GM19238 (cell line): ENCODE measurements at regions not wholly inside any gene's neighbourhood (a gene's known extent, or its start where the extent isn't known, plus 50 kb on each side); places are given as distances from the start of the nearest gene placed in this dataset.
"Not testable (repeated sequence)": the region's sequence is repeated elsewhere in the genome, so short reads cannot be mapped to it uniquely, and the experiment has no call there.

Source experiments
- DNase-seq: peaks from one replicate; pipeline ENCODE4 v3.0.0; 2011; ENCODE audit warnings: low spot score; ENCODE audit not compliant: insufficient read length

DNA sequence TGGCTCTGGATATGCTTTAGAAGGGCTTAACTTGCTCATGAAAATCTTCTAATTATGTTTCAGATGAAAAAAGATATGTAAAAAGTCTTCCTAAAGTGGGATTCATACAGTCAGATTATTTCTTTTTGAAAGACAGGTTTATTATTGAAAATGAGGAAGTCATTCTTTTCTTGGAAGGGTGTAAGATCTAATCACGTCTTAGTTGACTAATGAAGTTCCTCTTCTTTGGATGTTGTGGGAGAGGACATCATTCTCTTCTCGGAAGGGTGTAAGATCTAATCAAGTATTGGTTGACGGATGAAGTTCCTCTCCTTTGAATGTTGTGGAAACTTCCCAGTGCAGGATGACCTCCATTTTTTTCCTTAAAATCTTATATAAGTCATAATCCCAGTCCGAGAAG lies 74.9 kb downstream of the ALG10 start:
- DNase-seq = no peak

DNA sequence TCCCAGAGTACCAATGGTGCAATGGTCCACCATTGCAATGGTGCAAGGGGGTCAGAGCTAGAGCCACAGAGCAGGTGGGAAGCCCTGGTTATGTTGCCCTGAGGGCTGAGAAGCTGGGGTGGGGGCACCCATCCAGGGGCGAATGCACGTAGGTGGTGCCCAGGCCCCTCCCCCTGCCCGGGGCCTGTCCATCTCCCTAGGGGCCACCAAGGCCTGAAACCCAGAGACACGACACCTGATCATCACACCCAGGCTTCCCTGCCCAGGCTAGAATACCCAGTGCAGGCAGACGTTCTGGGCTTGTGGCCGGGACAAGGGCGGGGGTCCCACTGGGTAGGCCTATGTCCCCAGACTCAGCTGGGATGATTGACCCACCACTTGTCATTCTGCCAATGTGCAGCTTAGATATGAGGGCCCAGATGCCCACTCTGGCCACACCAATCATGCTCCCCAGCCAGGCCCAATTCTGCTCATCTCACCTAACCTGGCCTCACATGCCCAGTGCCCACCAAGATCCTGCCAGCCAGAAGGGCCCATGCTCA lies 83.2 kb downstream of the ALG10 start:
- DNase-seq = no peak

DNA sequence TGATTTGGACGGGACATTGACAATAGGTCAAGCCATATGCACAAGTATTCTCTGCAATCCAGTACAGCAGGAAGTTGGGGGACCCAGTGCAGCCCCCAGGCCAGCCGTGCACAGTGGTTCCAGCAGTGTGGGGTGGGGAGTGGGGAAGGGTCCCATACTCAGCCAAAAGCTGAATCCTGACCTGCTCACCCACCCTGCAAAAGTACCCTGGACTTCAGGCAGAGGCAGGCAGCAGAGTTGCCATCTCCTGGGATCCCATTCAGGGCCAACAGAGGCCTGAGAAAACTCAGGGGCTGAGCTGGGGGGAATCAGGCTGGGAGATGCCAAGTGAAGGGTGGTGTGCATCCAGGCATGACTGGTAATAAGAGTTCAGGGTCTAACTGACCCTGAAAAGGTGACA lies 83.9 kb downstream of the ALG10 start:
- DNase-seq = no peak

DNA sequence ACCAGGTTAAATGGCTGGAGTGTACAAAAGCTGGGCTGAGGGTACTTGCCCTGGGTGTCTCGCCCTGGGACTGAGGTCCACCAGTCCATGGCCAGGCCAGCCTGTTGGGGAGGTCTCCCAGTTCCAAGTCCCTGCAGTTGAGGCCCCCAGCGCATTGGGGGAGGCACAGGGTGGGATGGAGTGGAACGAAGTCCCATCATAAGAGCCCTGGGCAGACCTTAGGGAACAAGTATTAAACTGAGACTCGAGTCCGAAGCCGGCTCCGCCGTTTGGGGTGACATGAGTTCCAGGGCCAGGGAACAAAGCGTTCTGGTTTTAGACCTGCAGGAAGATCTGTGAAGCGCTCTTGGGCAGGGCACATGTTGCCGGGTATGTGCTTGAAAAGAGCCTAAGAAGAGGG lies 84.7 kb downstream of the ALG10 start:
- no peak for DNase-seq

DNA sequence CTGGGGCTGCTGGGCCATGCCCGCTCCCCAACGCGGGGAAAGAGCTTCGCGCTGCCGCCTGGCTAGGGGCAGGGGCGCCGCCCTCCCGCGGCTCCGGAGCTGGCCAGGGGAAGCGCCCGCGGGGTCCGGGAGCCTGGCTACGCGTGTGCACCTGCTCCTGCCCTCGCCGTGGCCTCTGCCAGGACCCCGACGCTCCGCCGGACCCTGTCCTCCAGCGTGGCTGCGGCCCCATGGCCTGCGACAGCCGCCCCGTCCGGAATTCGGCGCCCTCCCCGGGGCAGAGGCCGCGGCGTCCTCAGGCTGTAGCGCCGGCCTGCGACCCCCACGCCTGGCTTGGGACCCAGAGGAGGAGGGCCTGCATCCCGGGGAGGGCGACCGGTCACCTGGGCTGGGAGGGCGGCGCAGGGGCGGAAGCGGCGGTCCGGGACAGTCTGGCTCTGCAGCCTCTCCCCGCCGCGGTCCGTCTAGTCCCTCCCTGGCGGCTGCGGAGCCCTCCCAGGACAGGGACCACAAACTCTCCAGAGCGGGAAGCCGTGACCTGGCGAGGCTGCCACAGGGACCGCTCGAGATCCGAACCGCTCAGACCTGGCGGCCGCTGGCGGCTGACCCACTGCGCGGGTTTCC lies 85.6 kb downstream of the ALG10 start:
- DNase-seq = no peak

DNA sequence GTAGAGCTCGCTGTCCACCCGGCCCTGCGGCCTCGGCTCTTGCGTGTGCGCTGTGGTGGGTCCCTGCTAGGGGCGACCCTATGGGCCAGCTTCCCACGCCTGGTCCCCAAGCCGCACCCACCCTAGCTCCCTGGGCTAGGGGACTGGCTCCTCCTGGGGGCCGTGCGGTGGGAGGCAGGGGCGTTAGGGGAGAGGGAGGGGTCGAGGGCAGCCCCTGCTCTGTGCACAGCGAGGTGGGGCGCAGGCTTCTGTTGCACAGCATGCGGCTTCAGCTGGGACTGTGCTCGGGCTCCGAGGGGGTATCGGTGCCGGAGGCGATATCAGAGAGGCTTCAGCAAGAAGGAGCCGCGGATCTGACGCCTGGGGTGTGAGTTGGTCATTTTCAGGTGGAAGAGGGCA lies 86.1 kb downstream of the ALG10 start:
- no peak for DNase-seq

DNA sequence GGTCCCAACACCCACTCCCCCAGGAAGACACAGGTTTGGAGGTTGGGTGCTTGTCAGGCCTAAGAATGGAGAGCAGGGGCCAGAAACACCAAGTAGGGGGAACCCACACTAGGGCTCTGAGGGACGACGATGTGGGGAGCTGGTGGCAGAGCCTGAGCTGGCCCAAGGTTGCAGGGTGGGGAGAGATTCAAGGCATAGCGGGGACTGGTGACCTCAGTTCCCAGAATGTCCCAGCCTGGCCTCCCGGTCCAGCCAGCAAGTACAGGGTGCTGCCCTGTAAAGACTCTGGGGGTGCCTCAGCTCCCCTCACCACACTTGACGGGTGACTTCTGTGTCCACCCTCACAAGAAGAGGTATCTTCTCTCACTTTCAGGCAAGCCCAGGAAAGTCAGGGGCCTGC lies 86.7 kb downstream of the ALG10 start:
- no peak for DNase-seq

DNA sequence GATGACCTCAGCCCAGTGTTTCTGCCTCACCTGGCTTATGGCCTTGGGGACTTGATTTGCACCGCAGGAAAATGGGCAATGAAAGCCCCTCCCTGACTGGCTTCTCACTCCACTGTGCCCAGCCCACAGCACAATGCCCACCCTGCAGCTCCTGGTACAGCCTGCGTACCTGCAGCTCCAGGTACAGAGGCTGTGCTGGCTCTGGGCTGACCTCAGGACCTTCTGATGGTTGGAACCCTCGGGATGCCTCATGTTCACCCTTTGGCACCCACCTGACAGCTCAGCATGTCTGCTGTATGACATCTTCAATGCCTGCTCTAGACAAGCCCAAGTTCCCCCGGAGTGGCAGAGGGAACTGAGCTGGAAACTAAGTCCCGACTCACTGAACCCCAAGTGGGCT lies 87.1 kb downstream of the ALG10 start:
- no peak for DNase-seq

DNA sequence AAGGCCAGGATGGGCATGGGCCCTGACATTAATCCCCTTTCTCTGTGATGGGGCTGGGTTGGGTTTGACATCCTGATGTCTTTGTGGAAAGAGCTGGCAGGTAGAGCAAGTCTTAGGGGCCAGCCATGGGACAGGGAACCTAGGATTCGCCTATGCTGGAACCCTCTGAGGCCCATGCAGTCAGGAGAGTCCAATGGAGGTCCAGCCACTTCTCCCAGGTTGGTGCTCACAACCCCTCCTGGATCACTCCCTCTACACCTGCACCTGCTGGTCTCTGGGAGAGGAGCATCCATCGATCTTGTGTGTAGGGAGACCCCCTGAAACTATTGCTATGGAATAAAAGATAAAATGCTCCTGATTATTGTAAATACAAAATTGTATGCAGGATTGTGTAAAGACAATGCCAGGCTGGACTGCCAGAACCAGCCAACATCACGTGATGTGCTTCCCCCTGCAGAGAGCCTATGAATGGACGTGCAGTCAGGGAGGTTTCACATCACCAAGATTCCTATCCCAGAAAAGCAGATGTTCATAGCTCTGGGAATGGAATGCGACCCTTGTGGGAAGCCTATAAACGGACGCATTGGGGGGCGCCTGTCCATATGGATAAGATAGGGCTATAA lies 87.7 kb downstream of the ALG10 start:
- DNase-seq = not testable (repeated sequence)

DNA sequence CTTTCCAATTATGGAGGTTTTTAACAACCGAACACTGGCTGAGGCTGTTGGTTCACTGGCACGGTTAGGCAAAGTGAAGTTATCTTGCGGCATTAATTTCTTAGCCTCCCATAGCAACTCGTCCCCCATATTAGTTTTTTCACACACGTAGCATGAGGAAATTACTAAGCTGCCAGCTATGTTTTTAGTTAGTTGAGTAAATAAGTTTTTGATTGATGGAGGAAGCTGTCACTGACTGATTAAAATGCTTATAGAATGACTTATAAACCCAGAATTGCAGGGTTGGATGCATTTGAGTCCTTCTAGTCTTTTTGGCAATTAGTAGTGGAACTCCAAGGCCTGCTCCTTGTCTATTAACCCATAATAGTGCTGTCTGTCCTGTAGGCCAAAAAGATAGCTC lies 97.1 kb downstream of the ALG10 start:
- no peak for DNase-seq

DNA sequence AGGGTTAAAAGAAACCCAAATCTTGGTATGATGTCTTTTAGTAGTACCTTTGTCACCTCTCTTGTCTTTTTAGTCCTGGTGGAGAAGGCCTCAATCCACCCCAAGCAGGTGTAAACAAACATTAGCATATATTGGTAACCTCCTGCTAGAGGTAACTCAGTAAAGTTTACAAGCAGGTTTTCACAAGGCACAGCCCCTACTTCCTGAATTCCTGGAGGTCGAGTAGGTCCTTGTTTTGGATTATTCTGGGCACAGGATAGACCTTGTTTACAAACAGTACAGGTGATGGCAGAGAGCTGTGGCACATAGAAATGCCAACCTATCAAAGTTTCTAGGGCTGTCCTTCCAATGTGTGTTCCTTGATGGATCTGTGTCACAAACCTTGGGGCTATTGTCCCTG lies 99.1 kb downstream of the ALG10 start:
- DNase-seq = no peak

DNA sequence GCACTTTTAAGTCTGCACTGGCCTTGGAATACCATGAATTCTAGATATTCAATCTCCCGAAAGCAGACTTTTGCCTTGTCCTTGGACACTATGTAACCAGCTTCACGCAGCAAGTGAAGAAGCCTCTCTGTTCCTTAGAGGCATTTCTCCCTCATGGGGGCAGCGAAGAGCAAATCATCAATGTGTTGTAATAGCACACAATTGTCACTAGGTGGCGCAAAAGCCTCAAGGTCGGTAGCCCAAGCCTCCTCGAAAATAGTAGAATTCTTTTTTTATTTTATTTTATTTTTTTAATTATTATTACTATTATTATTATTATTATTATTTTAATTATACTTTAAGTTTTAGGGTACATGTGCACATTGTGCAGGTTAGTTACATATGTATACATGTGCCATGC lies 100.8 kb downstream of the ALG10 start:
- DNase-seq = peak; percentile 10

DNA sequence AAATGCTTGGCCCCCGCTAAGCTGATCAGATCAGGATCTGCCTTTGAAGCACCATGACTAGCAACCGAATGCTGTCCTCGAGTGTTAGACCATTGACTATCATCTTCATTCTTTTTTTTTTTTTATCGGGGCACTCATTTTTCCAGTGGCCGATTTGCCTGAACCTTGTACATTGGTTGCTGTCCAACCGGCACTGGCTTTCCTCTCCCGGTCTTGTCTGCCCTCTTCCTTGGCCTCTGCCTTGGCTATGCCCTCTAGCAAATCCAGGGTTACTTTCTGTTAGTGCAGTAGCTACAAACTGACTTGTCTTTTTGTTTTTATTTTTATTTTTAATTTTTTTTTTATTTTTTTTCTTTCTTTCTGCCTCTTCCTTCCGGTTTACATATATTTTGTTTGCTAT lies 102.3 kb downstream of the ALG10 start:
- DNase-seq = no peak

DNA sequence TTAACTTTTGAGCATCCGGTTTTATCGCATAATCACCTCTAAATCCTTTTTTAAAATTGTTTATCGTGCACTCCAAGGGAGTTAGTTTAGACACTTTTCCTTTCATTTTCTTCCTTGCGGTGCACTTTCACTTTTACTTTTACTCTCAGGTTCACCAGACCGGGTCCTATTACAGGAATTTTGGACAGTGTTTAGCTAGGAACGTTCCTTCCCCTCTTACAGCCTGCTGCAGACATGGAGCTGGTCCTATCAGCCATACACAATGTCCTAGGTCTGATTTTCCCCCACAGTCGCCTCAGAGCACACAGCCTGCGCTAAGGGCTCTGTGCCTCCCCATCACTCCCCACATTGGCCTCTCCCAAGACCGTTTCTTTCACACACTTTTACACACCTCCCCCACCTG lies 103.9 kb downstream of the ALG10 start:
- no peak for DNase-seq

DNA sequence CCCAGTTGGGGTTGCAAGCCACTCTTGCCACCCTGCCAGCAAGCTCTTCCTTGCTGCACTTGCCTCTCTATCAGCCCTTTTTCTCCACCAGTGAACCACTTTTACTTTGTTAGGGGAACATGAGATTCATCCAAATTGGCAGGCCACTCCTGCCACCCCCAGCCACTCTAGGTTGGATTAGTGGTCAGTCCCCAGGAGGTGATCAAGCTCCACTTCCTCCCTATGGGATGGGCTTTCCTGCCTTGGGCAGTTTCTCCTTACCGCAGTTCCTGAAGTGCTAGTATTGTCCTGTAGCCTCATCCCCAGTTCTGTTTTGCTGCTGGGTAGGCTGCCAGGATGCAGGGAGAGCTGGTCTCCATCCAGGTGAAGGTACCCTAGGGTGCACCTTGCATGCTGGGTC lies 104.5 kb downstream of the ALG10 start:
- DNase-seq = no peak

DNA sequence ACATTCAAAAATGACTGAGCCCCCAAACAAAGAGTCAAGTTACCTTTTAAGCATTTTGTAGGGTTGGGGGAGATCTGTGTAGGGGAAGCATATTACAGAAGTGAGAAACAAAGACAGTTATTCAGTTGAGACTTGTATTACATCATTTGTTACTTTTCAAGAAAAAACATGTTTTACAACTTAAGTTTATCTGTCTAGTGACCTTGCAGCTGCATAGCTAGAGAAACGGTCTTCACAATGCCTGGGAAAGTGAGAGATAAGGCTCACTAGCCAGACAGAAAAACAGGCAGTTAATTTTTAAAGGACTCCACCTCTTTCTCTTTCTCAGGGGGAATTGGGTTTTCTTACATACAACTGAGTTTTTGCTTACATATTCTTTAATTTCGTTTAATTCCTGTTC lies 105.1 kb downstream of the ALG10 start:
- DNase-seq = not testable (repeated sequence)

DNA sequence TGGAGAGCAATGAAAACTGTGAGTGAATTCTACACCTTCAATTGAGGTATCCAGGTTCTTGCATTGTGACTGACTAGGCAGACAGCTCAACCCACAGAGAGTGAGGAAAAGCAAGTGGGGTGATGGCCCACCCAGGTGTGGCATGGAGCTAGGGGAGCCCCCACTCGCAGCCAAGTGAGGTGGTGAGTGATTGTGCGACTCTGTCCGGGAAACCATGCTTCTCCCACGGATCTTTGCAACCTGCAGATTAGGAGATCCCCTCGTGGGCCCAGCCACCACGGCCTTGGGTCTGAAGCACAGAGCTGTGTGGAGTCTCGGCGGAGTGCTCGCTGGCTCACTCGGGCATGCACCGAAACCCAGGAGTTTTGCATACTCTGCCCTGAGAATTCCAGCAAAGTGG lies 120.1 kb downstream of the ALG10 start:
- no peak for DNase-seq

DNA sequence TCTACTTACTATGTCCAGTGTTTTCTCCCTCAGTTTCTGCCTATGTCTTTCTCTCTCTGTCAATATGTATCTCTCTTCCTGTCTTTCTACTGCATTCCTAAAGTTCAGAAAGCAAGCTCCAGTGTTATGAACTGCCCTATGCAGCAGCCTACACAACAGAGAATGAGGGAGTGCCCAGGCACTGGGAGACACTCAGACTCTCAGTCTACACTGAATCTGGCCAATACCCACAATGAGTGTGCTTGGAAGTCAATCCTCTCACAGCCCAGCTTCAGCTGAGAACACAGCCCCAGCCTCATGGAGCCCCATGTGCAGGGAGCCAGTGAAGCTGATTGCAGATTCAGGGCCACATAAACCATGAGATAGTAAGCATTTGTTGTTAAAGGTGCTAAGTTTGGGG lies 128.7 kb downstream of the ALG10 start:
- DNase-seq = no peak

DNA sequence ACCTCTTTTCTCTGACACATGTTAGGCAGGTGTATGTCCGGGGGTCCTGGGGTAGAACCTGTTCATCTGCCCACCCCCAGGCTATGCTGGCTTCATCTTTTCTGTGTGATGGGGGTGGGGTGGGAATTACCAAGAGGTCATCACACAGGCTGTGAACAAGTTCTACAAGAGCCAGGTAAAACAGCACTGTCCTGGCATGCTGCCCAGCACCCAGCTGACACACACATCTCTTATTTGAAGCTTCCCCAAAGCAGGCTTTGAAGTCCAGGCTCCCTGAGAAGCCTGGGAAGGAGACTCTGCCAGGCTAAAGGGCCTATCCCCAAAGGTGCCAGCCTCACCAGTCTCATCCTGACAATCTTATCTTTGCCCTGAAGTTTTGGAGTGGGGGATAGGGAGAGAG lies 141.1 kb downstream of the ALG10 start:
- DNase-seq = no peak

DNA sequence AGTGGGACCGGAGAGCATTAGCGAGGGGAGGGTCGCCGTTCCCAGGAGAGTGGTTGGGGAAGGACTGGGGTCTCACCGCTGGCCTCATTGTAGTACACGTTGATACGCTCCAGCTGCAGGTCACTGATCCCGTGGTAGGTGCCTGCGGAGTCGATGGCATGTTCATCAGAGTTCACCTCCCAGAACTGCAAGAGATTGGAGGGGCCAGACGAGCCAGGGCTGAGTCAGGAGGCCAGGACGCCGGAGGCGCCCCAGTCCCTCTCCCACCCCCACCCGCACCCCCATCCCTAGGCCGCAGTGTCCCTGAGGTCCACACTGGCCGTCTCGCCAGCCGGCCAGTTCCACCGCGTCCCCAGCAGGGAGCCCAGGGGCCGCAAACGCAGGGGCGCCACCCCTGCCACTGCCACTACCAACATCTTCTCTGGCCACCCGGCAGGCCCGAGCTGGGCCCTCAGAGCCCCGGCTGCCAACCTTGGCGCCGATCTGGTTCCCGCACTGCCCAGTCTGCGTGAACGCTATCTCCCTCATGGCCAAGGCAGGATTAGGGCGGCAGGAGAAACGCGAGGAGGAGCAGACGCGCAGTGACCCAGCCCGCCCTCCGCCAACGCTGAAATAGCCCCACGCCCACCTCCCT lies 144.2 kb downstream of the ALG10 start:
- no peak for DNase-seq

DNA sequence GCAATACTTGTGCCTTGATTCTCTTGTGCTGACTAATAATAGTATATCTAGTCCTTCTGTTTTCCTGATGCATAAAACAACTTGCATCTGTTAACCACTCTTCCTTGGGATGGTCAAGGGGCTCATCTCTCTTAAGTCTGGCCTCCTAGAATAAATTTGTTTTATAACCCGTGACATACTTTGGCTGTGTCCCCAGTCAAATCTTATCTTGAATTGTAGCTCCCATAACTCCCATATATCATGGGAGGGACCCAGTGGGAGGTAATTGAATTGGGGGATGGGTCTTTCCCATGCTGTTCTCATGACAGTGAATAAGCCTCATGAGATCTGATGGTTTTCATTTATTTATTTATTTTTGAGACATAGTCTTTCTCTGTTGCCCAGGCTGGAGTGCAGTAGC lies 146.2 kb downstream of the ALG10 start:
- not testable (repeated sequence) for DNase-seq

DNA sequence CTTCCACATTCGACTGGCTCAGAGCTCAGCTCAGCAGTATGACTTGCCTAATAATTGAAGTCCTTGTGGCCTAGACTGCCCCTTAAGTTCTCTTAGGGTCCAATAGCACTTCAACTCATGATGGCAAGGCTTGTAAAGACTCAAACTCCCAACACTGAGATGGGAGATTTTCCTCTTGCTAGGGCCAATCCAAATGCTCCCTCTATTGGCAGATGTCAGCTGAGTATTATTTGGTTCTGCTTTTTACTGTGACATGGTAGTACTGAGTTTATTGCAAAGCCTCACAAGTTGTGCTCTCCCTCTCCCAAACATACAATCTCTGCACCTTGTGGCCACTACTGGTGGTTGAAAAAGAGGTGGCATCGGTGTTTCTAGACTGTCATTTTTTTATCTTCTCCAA lies 164.2 kb downstream of the ALG10 start:
- no peak for DNase-seq

DNA sequence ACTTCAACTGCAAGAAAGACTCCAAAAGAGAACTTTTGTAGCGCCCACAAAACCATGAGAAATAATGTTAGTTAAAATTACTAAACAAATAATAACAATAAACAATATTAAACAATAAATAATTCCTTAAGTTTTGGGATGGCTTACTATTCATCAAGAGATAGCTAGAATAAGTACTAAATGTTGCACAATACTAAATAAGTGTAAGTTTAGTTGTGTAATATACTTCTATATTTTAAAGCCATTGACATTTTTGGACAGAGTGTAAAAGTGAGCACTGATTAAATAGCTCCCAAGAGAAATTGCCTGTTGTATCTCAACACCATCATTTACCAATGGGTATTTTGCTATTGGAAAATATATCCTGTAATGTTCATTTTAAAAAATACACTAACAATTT lies 166.7 kb downstream of the ALG10 start:
- no peak for DNase-seq
